A673 (cell line): ENCODE measurements at regions not wholly inside any gene's neighbourhood (a gene's known extent, or its start where the extent isn't known, plus 50 kb on each side); places are given as distances from the start of the nearest gene placed in this dataset.

Experiments used
- BruUV-seq: library from RNA; stranded (reverse); fragments of 400-500 nt; replicated peaks from 2 replicates; lab custom pipeline; 2021; lab: Mats Ljungman, UMichigan
- CTCF ChIA-PET: fragments of 300-600 bp; sonication (Branson Sonifier 250); formaldehyde crosslinking; loops from one replicate; lab custom pipeline; 2022; ENCODE audit warnings: antibody characterized with exemption; lab: Charles Lee
- POLR2A ChIA-PET: fragments of 300-600 bp; sonication (Branson Sonifier 250); formaldehyde crosslinking; loops from one replicate; lab custom pipeline; 2022; ENCODE audit warnings: antibody characterized with exemption; ENCODE audit not compliant: low non-redundant PET; lab: Charles Lee
- DNase-seq: peaks from one replicate; pipeline ENCODE4 v3.0.0-alpha.2; 2015; ENCODE audit warnings: low spot score
- H3K27ac ChIP-seq: fragments of 200-600 bp; sonication (generic); 2 replicates; pipeline ENCODE4 v1.5.1; 2016; ENCODE audit warnings: mixed run types, low read depth, mild to moderate bottlenecking, mixed read lengths, antibody characterized with exemption, low read length; ENCODE audit not compliant: poor library complexity, severe bottlenecking
- H3K27me3 ChIP-seq: fragments of 200-600 bp; sonication (generic); replicated peaks from 2 replicates; pipeline ENCODE4 v1.6.1; 2017; ENCODE audit warnings: mixed run types, low read depth, mild to moderate bottlenecking, mixed read lengths, antibody characterized with exemption, low read length; ENCODE audit not compliant: insufficient read depth, poor library complexity
- H3K36me3 ChIP-seq: fragments of 200-600 bp; sonication (generic); 2 replicates; pipeline ENCODE4 v1.6.1; 2016; ENCODE audit warnings: mixed run types, mild to moderate bottlenecking, mixed read lengths, antibody characterized with exemption, low read length; ENCODE audit not compliant: insufficient read depth, poor library complexity, severe bottlenecking
- H3K4me1 ChIP-seq: fragments of 200-600 bp; sonication (generic); 2 replicates; pipeline ENCODE4 v1.6.1; 2017; ENCODE audit warnings: mixed run types, mild to moderate bottlenecking, mixed read lengths, antibody characterized with exemption, low read length; ENCODE audit not compliant: insufficient read depth, poor library complexity, severe bottlenecking
- H3K4me3 ChIP-seq: fragments of 200-600 bp; sonication (generic); 2 replicates; pipeline ENCODE4 v1.5.1; 2016; ENCODE audit warnings: low read depth, mixed run types, mild to moderate bottlenecking, mixed read lengths, low read length; ENCODE audit not compliant: poor library complexity, severe bottlenecking
- H3K9me3 ChIP-seq: fragments of 200-600 bp; sonication (generic); 2 replicates; pipeline ENCODE4 v1.6.1; 2016; ENCODE audit warnings: mixed run types, low read depth, mild to moderate bottlenecking, mixed read lengths, antibody characterized with exemption, low read length; ENCODE audit not compliant: poor library complexity, severe bottlenecking
- EZH2 ChIP-seq: fragments of 200-600 bp; sonication (generic); IDR thresholded peaks from 2 replicates; pipeline ENCODE4 v1.6.1; 2017; ENCODE audit warnings: borderline replicate concordance, low read depth, mild to moderate bottlenecking, mixed read lengths, antibody characterized with exemption, low read length; ENCODE audit not compliant: poor library complexity, severe bottlenecking
- intact Hi-C: fragments of 100-400 bp; cut with micrococcal nuclease; formaldehyde crosslinking; loops from one replicate; pipeline ENCODE4 v1.10.0; 2022; ENCODE audit not compliant: unreplicated experiment
- TF ChIP-seq, protein P1 (sequence below): fragments of 300-800, 200-600 bp; sonication (generic); conservative IDR thresholded peaks from 2 replicates; pipeline ENCODE4 v1.5.1; 2017; ENCODE audit warnings: low read depth, mild to moderate bottlenecking, antibody characterized with exemption, low read length, moderate library complexity, mixed read lengths

- intact Hi-C loops: loop anchor here (5.0 kb wide), 4 partner anchors 177 to 762 kb away; no protein-coding TSS in a partner anchor
- Histone ChIP-seq H3K9me3 (peaks cover 7% of the 10 kb centered on the region), H3K27ac (peak overlapping the region; percentile 99), H3K27me3 (no peaks in the 10 kb centered on the region), H3K36me3 (no peaks in the 10 kb centered on the region), H3K4me3 (no peak overlapping the region), H3K4me1 (peaks cover 46% of the 10 kb centered on the region)
- TF ChIP-seq, protein P1, sequence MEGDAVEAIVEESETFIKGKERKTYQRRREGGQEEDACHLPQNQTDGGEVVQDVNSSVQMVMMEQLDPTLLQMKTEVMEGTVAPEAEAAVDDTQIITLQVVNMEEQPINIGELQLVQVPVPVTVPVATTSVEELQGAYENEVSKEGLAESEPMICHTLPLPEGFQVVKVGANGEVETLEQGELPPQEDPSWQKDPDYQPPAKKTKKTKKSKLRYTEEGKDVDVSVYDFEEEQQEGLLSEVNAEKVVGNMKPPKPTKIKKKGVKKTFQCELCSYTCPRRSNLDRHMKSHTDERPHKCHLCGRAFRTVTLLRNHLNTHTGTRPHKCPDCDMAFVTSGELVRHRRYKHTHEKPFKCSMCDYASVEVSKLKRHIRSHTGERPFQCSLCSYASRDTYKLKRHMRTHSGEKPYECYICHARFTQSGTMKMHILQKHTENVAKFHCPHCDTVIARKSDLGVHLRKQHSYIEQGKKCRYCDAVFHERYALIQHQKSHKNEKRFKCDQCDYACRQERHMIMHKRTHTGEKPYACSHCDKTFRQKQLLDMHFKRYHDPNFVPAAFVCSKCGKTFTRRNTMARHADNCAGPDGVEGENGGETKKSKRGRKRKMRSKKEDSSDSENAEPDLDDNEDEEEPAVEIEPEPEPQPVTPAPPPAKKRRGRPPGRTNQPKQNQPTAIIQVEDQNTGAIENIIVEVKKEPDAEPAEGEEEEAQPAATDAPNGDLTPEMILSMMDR: 0 out of 2 replicates have a peak, but pooled peaks have one; percentile 15
- TF ChIP-seq EZH2: no peak
- BruUV-seq: no TSS peak
- peak; percentile 58 for DNase-seq
- POLR2A ChIA-PET: no interaction called here
- CTCF ChIA-PET: no interaction called here
These were observed 957.2 kb downstream of the BRD1 start for GRCh38 chr22:48870436-48870835.

GRCh38 chr22:48869788-48870187 is 957.9 kb downstream of the BRD1 start:
- peaks cover 7% of the 10 kb centered on the region for H3K9me3 ChIP-seq
- peak overlapping the region; percentile 99 for H3K27ac ChIP-seq
- peaks cover 40% of the 10 kb centered on the region for H3K4me1 ChIP-seq
- TF ChIP-seq, protein P1: no peak
- TF ChIP-seq EZH2: no peak
- POLR2A ChIA-PET: no interaction called here
- BruUV-seq: no TSS peak
- CTCF ChIA-PET: no interaction called here
- no peaks in the 10 kb centered on the region for H3K36me3 ChIP-seq
- intact Hi-C loops: loop anchor here (5.0 kb wide), 4 partner anchors 178 to 763 kb away; no protein-coding TSS in a partner anchor
- H3K4me3 ChIP-seq: no peak overlapping the region
- no peaks in the 10 kb centered on the region for H3K27me3 ChIP-seq
- DNase-seq: no peak

GRCh38 chr22:48869161-48869560 is 958.5 kb downstream of the BRD1 start:
- Histone ChIP-seq H3K27me3 (no peaks in the 10 kb centered on the region), H3K36me3 (no peaks in the 10 kb centered on the region), H3K4me3 (no peak overlapping the region), H3K27ac (peak overlapping the region; percentile 99), H3K4me1 (peaks cover 33% of the 10 kb centered on the region), H3K9me3 (peaks cover 7% of the 10 kb centered on the region)
- no TSS peak for BruUV-seq
- CTCF ChIA-PET: no interaction called here
- DNase-seq: no peak
- intact Hi-C loops: no loop called here
- TF ChIP-seq EZH2: no peak
- TF ChIP-seq, protein P1: no peak
- POLR2A ChIA-PET: no interaction called here
